HepG2 (cell line): ENCODE measurements at regions not wholly inside any gene's neighbourhood (a gene's known extent, or its start where the extent isn't known, plus 50 kb on each side); places are given as distances from the start of the nearest gene placed in this dataset.

Experiments used
- ATAC-seq: fragments of 200-7000 bp; cut with Tn5 transposase; 3 replicates; pipeline ENCODE4 v1.9.1; 2020; ENCODE audit warnings: mild to moderate bottlenecking, moderate library complexity
- BruUV-seq: library from RNA; stranded (reverse); fragments of 400-500 nt; replicated peaks from 2 replicates; lab custom pipeline; 2021; lab: Mats Ljungman, UMichigan
- CTCF ChIA-PET: fragments of 300-600 bp; formaldehyde crosslinking; extraction: SDS; loops from one replicate; lab custom pipeline; 2021; ENCODE audit warnings: low total read pairs, inconsistent platforms, low intra/inter-chr PET ratio; lab: Yijun Ruan, JAX
- POLR2A ChIA-PET: fragments of 350-600 bp; sonication (Branson Sonifier 250); formaldehyde crosslinking; loops from one replicate; lab custom pipeline; 2020; ENCODE audit warnings: antibody characterized with exemption, inconsistent platforms; lab: Yijun Ruan, JAX
- DNase-seq: peaks from one replicate; pipeline ENCODE4 v3.0.0-alpha.2; 2015; ENCODE audit warnings: low spot score
- FAIRE-seq: peaks from 3 replicates; lab custom pipeline; 2011; peaks lifted over from hg19 to GRCh38; lab: Jason Lieb, UNC
- H2AFZ ChIP-seq: one replicate; pipeline ENCODE4 v1.6.1; 2011; ENCODE audit warnings: low read length, inconsistent platforms
- H3K27ac ChIP-seq: fragments of 300-600 bp; 3 replicates; pipeline ENCODE4 v1.8.0; 2011; ENCODE audit warnings: mixed run types, mild to moderate bottlenecking, mixed read lengths, low read length, inconsistent platforms; ENCODE audit not compliant: insufficient read depth; ENCODE audit errors: extremely low read length
- H3K27me3 ChIP-seq, 2 experiments: fragments of 200-600 bp in 1 of 2; 2 replicates in 1 of 2; 3 replicates in 1 of 2; pipeline versions ENCODE4 v1.6.0 to v1.8.0; 2011; ENCODE audit warnings: low read length in 2 of 2, mild to moderate bottlenecking in 2 of 2, moderate library complexity in 2 of 2, inconsistent platforms in 1 of 2; ENCODE audit not compliant: insufficient read depth in 2 of 2, control insufficient read depth in 1 of 2
- H3K36me3 ChIP-seq, 2 experiments: fragments of 200-600 bp in 1 of 2; replicated peaks in 1 of 2; 2 replicates in 1 of 2; 3 replicates in 1 of 2; pipeline versions ENCODE4 v1.5.1 to v1.8.0; 2011; ENCODE audit warnings: low read length in 2 of 2, inconsistent platforms in 1 of 2; ENCODE audit not compliant: insufficient read depth in 2 of 2, control insufficient read depth in 1 of 2
- H3K4me1 ChIP-seq: 2 replicates; pipeline ENCODE4 v1.5.1; 2012; ENCODE audit warnings: low read length, inconsistent platforms; ENCODE audit not compliant: insufficient read depth
- H3K4me2 ChIP-seq: 2 replicates; pipeline ENCODE4 v1.6.0; 2011; ENCODE audit warnings: low read depth, low read length, inconsistent platforms
- H3K4me3 ChIP-seq, 3 experiments: fragments of 200-600 bp in 1 of 3; sonication (generic), shearing (Covaris generic) in 1 of 3; replicated peaks in 1 of 3; 2 replicates each; pipeline ENCODE4 v1.5.1; 2011 to 2016; ENCODE audit warnings: low read length in 3 of 3, inconsistent platforms in 2 of 3, low read depth in 2 of 3, mild to moderate bottlenecking in 2 of 3, control low read depth in 1 of 3, mixed read lengths in 1 of 3; ENCODE audit not compliant: insufficient read depth in 1 of 3
- H3K79me2 ChIP-seq: one replicate; pipeline ENCODE4 v1.6.1; 2011; ENCODE audit warnings: low read length, inconsistent platforms; ENCODE audit not compliant: insufficient read depth
- H3K9ac ChIP-seq: 2 replicates; pipeline ENCODE4 v1.6.0; 2011; ENCODE audit warnings: mild to moderate bottlenecking, low read depth, low read length, inconsistent platforms; ENCODE audit not compliant: insufficient read depth
- H3K9me3 ChIP-seq: 2 replicates; pipeline ENCODE4 v1.5.1; 2012; ENCODE audit warnings: mild to moderate bottlenecking, low read length
- H4K20me1 ChIP-seq: 2 replicates; pipeline ENCODE4 v1.6.0; 2011; ENCODE audit warnings: inconsistent platforms, mild to moderate bottlenecking, low read length, moderate library complexity; ENCODE audit not compliant: insufficient read depth
- AGO1 ChIP-seq: fragments of 200-400 bp; formaldehyde crosslinking; IDR thresholded peaks from 2 replicates; pipeline ENCODE4 v1.6.1; 2017; ENCODE audit warnings: mild to moderate bottlenecking, low read depth, low read length, moderate library complexity; ENCODE audit not compliant: poor library complexity, severe bottlenecking
- JUNB ChIP-seq: sonication (generic); formaldehyde crosslinking; IDR thresholded peaks from 2 replicates; pipeline ENCODE4 v1.8.0; 2022; ENCODE audit warnings: missing genetic modification reagents, mild to moderate bottlenecking, borderline replicate concordance
- KLF13 ChIP-seq: sonication (generic); formaldehyde crosslinking; IDR thresholded peaks from 2 replicates; pipeline ENCODE4 v1.4.0; 2020; ENCODE audit warnings: mild to moderate bottlenecking, missing genetic modification reagents
- MAZ ChIP-seq, 2 experiments: sonication (generic) in 1 of 2; formaldehyde crosslinking in 1 of 2; IDR thresholded peaks; 2 replicates each; pipeline versions ENCODE4 v1.5.0 to v1.6.1; 2012 to 2020; ENCODE audit warnings: low read depth in 2 of 2, mild to moderate bottlenecking in 2 of 2, borderline replicate concordance in 1 of 2, improper control_type of control experiment in 1 of 2, low read length in 1 of 2, missing genetic modification reagents in 1 of 2, moderate library complexity in 1 of 2
- NR2C2 ChIP-seq: sonication (generic); formaldehyde crosslinking; IDR thresholded peaks from 2 replicates; pipeline ENCODE4 v1.4.0; 2020; ENCODE audit warnings: missing genetic modification reagents, mild to moderate bottlenecking, moderate library complexity, borderline replicate concordance
- PHF8 ChIP-seq: sonication (generic); formaldehyde crosslinking; IDR thresholded peaks from 2 replicates; pipeline ENCODE4 v1.5.0; 2020; ENCODE audit warnings: missing genetic modification reagents
- RAD21 ChIP-seq: fragments of 450-650 bp; formaldehyde crosslinking; IDR thresholded peaks from 2 replicates; pipeline ENCODE4 v1.5.0; 2020; ENCODE audit warnings: mild to moderate bottlenecking
- SMARCE1 ChIP-seq: fragments of 450-650 bp; IDR thresholded peaks from 2 replicates; pipeline ENCODE4 v1.6.1; 2017; ENCODE audit warnings: borderline replicate concordance
- SP140L ChIP-seq: sonication (generic); formaldehyde crosslinking; IDR thresholded peaks from 2 replicates; pipeline ENCODE4 v1.4.0; 2020; ENCODE audit warnings: missing genetic modification reagents, borderline replicate concordance
- STAT5B ChIP-seq: sonication (generic); formaldehyde crosslinking; IDR thresholded peaks from 2 replicates; pipeline ENCODE4 v1.4.0; 2020; ENCODE audit warnings: missing genetic modification reagents
- TBP ChIP-seq: sonication (generic); formaldehyde crosslinking; IDR thresholded peaks from 2 replicates; pipeline ENCODE4 v1.5.0; 2020; ENCODE audit warnings: missing genetic modification reagents
- TOE1 ChIP-seq: sonication (generic); formaldehyde crosslinking; IDR thresholded peaks from 2 replicates; pipeline ENCODE4 v1.4.0; 2020; ENCODE audit warnings: mild to moderate bottlenecking, missing genetic modification reagents
- ZMYM4 ChIP-seq: sonication (generic); formaldehyde crosslinking; IDR thresholded peaks from 2 replicates; pipeline ENCODE4 v1.8.1; 2023; ENCODE audit warnings: mild to moderate bottlenecking, missing genetic modification reagents
- ZNF180 ChIP-seq: sonication (generic); formaldehyde crosslinking; IDR thresholded peaks from 2 replicates; pipeline ENCODE4 v1.4.0; 2020; ENCODE audit warnings: low read depth, missing genetic modification reagents, borderline replicate concordance
- ZNF282 ChIP-seq: fragments of 450-650 bp; IDR thresholded peaks from 2 replicates; pipeline ENCODE4 v1.6.1; 2018; ENCODE audit not compliant: partially characterized antibody
- ZNF546 ChIP-seq: sonication (generic); formaldehyde crosslinking; conservative IDR thresholded peaks from 2 replicates; pipeline ENCODE4 v1.8.1; 2023; ENCODE audit warnings: mild to moderate bottlenecking, missing genetic modification reagents
- ZNF652 ChIP-seq: IDR thresholded peaks from 2 replicates; pipeline ENCODE4 v1.6.1; 2016; ENCODE audit warnings: low read depth, borderline replicate concordance
- ZNF776 ChIP-seq: sonication (generic); formaldehyde crosslinking; IDR thresholded peaks from 2 replicates; pipeline ENCODE4 v1.4.0; 2020; ENCODE audit warnings: mild to moderate bottlenecking, missing genetic modification reagents
- WGBS: methylation state at CpG from one replicate; pipeline ENCODE4 v1.1.6; 2017; ENCODE audit warnings: low lambda C conversion rate; 5-methylcytosine and 5-hydroxymethylcytosine counted together
- in situ Hi-C: cut with HindIII; loops from 2 replicates; pipeline ENCODE4 v1.10.0; 2017; ENCODE audit warnings: low pct_unique_long_range_greater_than_20kb; ENCODE audit not compliant: extremely low pct_ligation_motif_present
- intact Hi-C: fragments of 100-400 bp; cut with micrococcal nuclease; formaldehyde crosslinking; loops from one replicate; pipeline ENCODE4 v1.10.0; 2022; ENCODE audit not compliant: unreplicated experiment
- TF ChIP-seq, protein P1 (sequence below): sonication (generic); formaldehyde crosslinking; IDR thresholded peaks from 2 replicates; pipeline ENCODE4 v1.5.1; 2020; ENCODE audit warnings: mild to moderate bottlenecking, moderate library complexity, missing genetic modification reagents
- TF ChIP-seq, protein P2 (sequence below): sonication (generic); formaldehyde crosslinking; IDR thresholded peaks from 2 replicates; pipeline ENCODE4 v1.4.0; 2020; ENCODE audit warnings: mild to moderate bottlenecking, missing genetic modification reagents

DNA sequence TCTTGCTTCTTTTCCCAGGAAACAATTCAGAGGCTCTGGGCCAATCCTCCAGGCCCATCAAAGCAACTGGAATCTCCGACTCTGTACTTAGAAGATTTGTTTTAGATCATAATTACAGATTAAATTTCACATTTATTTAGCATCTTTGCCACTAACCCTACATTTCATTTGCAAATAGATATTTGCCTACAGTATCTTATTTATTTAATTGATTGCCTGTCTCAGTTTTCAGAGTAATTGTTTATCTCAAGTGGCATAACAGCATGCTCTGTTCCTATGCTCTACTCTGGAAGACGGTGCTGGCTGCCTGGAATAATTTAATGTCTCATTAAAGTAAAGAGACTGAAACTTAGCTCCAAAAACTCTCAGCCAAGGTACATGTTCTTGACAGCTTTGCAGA, 213.4 kb downstream of the HNMT start:
- H3K27ac ChIP-seq: no peak overlapping the region
- 57% methylated on average over 2 of the region's 2 CpGs for WGBS
- CTCF ChIA-PET: no interaction called here

DNA sequence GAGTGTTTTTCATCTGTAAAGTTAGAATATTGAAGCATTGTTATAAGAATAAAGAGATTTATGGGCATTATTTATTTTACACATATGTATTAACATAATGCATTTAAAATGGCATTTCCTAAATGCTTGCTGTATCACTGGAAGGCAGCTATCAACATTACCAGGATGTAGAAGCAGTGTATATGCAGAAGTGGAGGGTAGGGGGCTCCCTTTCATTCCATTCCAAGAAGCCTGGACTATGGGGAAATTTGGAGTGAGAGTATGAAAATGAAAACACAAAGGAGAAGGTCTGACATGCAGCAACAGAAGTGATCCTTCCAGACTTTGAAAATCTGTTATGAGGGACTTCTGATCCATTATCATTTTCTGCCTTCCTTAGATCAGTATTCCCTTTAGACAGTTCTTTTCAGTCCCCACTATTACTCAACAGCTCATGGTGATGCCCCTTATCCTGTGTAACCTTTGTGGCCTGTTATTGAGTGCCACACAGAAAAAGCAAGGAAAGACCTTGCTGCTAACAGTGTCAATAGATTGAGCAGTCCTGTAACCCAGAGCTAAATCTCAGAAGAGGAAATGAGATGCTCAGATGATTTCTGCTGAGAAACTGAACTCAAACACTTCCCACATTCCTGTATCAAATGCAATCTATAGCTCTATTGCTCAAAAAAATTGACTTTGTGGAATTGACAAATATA, 216.6 kb downstream of the HNMT start:
- no peaks in the 10 kb centered on the region for H3K9me3 ChIP-seq
- peak; percentile 23 for DNase-seq
- H3K79me2 ChIP-seq: no peaks in the 10 kb centered on the region
- no peak overlapping the region for H3K4me3 ChIP-seq
- intact Hi-C loops (loop anchor here (1.0 to 5.0 kb wide), 3 partner anchors 96 to 321 kb away; partner anchors contain the start of gene SPOPL), in situ Hi-C loops (no loop called here)
- H3K4me1 ChIP-seq: peaks cover 35% of the 10 kb centered on the region
- no peaks in the 10 kb centered on the region for H3K27me3 ChIP-seq
- H3K9ac ChIP-seq: no peak overlapping the region
- H2AFZ ChIP-seq: no peak overlapping the region
- H3K4me2 ChIP-seq: no peak overlapping the region
- no peaks in the 10 kb centered on the region for H3K36me3 ChIP-seq
- H4K20me1 ChIP-seq: no peaks in the 10 kb centered on the region
- no peak overlapping the region for H3K27ac ChIP-seq
- CTCF ChIA-PET: no interaction called here
- peak; percentile 81 for ATAC-seq
- BruUV-seq: no TSS peak
- no peak for FAIRE-seq
- POLR2A ChIA-PET: interaction anchor here (1.5 kb wide), 1 partner anchor 217 kb away, joined by 6 read pairs; the partner anchor contains the start of gene HNMT
- TF ChIP-seq ZNF776 (CRISPR knock-in tag): no peak
- TF ChIP-seq STAT5B (CRISPR knock-in tag): no peak
- TF ChIP-seq SMARCE1: no peak
- TF ChIP-seq AGO1: no peak
- TF ChIP-seq, protein P1, sequence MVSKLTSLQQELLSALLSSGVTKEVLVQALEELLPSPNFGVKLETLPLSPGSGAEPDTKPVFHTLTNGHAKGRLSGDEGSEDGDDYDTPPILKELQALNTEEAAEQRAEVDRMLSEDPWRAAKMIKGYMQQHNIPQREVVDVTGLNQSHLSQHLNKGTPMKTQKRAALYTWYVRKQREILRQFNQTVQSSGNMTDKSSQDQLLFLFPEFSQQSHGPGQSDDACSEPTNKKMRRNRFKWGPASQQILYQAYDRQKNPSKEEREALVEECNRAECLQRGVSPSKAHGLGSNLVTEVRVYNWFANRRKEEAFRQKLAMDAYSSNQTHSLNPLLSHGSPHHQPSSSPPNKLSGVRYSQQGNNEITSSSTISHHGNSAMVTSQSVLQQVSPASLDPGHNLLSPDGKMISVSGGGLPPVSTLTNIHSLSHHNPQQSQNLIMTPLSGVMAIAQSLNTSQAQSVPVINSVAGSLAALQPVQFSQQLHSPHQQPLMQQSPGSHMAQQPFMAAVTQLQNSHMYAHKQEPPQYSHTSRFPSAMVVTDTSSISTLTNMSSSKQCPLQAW (CRISPR knock-in tag): no peak
- no peak for TF ChIP-seq PHF8 (CRISPR knock-in tag)
- TF ChIP-seq ZNF282: no peak
- TF ChIP-seq RAD21 (CRISPR knock-in tag): peak; percentile 19; the same call in 1 of the 2 replicates
- no peak for TF ChIP-seq ZNF546 (CRISPR knock-in tag)
- TF ChIP-seq ZNF652 (CRISPR knock-in tag): no peak
- peak; percentile 50; the same call in 1 of the 2 replicates for TF ChIP-seq ZMYM4 (CRISPR knock-in tag)
- no peak for TF ChIP-seq TOE1
- TF ChIP-seq SP140L (CRISPR knock-in tag): no peak

More for the DNA sequence above, 213.4 kb downstream of the HNMT start:
- Histone ChIP-seq H3K4me1 (peaks cover 35% of the 10 kb centered on the region), H3K4me3 (no peak overlapping the region), H4K20me1 (no peaks in the 10 kb centered on the region), H2AFZ (no peak overlapping the region), H3K9ac (no peak overlapping the region), H3K4me2 (no peak overlapping the region), H3K9me3 (no peaks in the 10 kb centered on the region), H3K27me3 (no peaks in the 10 kb centered on the region), H3K79me2 (no peaks in the 10 kb centered on the region), H3K36me3 (no peaks in the 10 kb centered on the region)
- TF ChIP-seq KLF13 (CRISPR knock-in tag) (no peak), JUNB (CRISPR knock-in tag) (no peak), NR2C2 (no peak), ZNF180 (CRISPR knock-in tag) (no peak), TBP (no peak), MAZ (IDR thresholded peaks at IDR 0.05; ENCODE audit: borderline replicate concordance, low read depth, low read length) (no peak), MAZ (CRISPR knock-in tag; IDR thresholded peaks at IDR 0.05; ENCODE audit: low read depth) (no peak), SMARCE1 (no peak)
- TF ChIP-seq, protein P2, sequence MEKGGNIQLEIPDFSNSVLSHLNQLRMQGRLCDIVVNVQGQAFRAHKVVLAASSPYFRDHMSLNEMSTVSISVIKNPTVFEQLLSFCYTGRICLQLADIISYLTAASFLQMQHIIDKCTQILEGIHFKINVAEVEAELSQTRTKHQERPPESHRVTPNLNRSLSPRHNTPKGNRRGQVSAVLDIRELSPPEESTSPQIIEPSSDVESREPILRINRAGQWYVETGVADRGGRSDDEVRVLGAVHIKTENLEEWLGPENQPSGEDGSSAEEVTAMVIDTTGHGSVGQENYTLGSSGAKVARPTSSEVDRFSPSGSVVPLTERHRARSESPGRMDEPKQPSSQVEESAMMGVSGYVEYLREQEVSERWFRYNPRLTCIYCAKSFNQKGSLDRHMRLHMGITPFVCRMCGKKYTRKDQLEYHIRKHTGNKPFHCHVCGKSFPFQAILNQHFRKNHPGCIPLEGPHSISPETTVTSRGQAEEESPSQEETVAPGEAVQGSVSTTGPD (CRISPR knock-in tag): no peak
- ATAC-seq: no peak
- in situ Hi-C loops (no loop called here), intact Hi-C loops (no loop called here)
- BruUV-seq: no TSS peak
- POLR2A ChIA-PET: no interaction called here
- DNase-seq: no peak
- FAIRE-seq: no peak
